Smooth muscle cell (in vitro differentiated cells): ENCODE measurements at regions not wholly inside any gene's neighbourhood (a gene's known extent, or its start where the extent isn't known, plus 50 kb on each side); places are given as distances from the start of the nearest gene placed in this dataset.

Experiments
- DNase-seq: peaks from one replicate; lab custom pipeline; 2025; ENCODE audit not compliant: unreplicated experiment; lab: John Stamatoyannopoulos, UW
- H2AFZ ChIP-seq: fragments of 200-600 bp; sonication (generic); 2 replicates; pipeline ENCODE4 v1.6.0; 2016; ENCODE audit warnings: antibody characterized with exemption, low read depth, mild to moderate bottlenecking
- H3F3A ChIP-seq: fragments of 200-600 bp; sonication (generic); 2 replicates; pipeline ENCODE4 v1.6.0; 2017; ENCODE audit warnings: antibody characterized with exemption, low read depth
- H3K27ac ChIP-seq: fragments of 200-600 bp; sonication (generic); 2 replicates; pipeline ENCODE4 v1.5.1; 2016; ENCODE audit warnings: low read depth, mild to moderate bottlenecking
- H3K27me3 ChIP-seq: fragments of 200-600 bp; sonication (generic); 2 replicates; pipeline ENCODE4 v1.6.1; 2016; ENCODE audit warnings: low read depth, mild to moderate bottlenecking
- H3K36me3 ChIP-seq: fragments of 200-600 bp; sonication (generic); 2 replicates; pipeline ENCODE4 v1.5.1; 2016; ENCODE audit warnings: low read depth
- H3K4me1 ChIP-seq: fragments of 200-600 bp; sonication (generic); 2 replicates; pipeline ENCODE4 v1.5.1; 2016; ENCODE audit warnings: low read depth
- H3K4me2 ChIP-seq: fragments of 200-600 bp; sonication (generic); 2 replicates; pipeline ENCODE4 v1.6.0; 2016; ENCODE audit warnings: mild to moderate bottlenecking
- H3K4me3 ChIP-seq: fragments of 200-600 bp; sonication (generic); 2 replicates; pipeline ENCODE4 v1.5.1; 2016; ENCODE audit warnings: mild to moderate bottlenecking
- H3K79me2 ChIP-seq: fragments of 200-600 bp; sonication (generic); 2 replicates; pipeline ENCODE4 v1.6.0; 2016; ENCODE audit warnings: low read depth, mild to moderate bottlenecking
- H3K9ac ChIP-seq: fragments of 200-600 bp; sonication (generic); 2 replicates; pipeline ENCODE4 v1.6.0; 2016; ENCODE audit warnings: low read depth
- H3K9me3 ChIP-seq: fragments of 200-600 bp; sonication (generic); replicated peaks from 2 replicates; pipeline ENCODE4 v1.5.1; 2016; ENCODE audit warnings: low read depth
- H4K20me1 ChIP-seq: fragments of 200-600 bp; sonication (generic); 2 replicates; pipeline ENCODE4 v1.6.0; 2016; ENCODE audit warnings: low read depth
- WGBS: methylation state at CpG from one replicate; pipeline ENCODE4 v1.1.7; 2016; ENCODE audit warnings: low lambda C conversion rate; 5-methylcytosine and 5-hydroxymethylcytosine counted together
- TF ChIP-seq, protein P1 (sequence below): fragments of 200-600 bp; sonication (generic); IDR thresholded peaks from 2 replicates; pipeline ENCODE4 v1.5.1; 2017; ENCODE audit warnings: borderline replicate concordance, mild to moderate bottlenecking, antibody characterized with exemption; ENCODE audit not compliant: insufficient read depth, poor library complexity, severe bottlenecking

DNA sequence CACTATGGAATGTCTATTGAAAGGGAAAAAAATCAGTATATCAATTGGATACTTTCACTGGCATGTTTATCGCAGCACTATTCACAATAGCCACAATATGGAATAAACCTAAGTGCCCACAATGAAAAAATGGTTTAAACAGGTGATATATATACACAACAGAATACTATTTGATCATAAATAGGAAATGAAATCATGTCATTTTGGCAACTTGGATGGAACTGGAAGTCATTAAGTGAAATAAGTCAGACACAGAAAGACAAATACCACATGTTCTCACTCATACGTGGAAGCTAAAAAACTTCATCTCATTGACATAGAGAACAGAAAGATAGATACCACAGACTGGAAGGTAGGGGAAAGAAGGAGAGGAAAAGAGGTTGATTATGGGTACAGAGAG is 471.6 kb upstream of the FTMT start:
- H3K36me3 ChIP-seq: no peaks in the 10 kb centered on the region
- H3K4me1 ChIP-seq: no peaks in the 10 kb centered on the region
- H2AFZ ChIP-seq: no peak overlapping the region
- no peaks in the 10 kb centered on the region for H3K79me2 ChIP-seq
- 86% methylated on average over 2 of the region's 2 CpGs for WGBS
- DNase-seq: no peak
- no peaks in the 10 kb centered on the region for H3F3A ChIP-seq
- no peak overlapping the region for H3K27ac ChIP-seq
- H3K9me3 ChIP-seq: no peaks in the 10 kb centered on the region
- no peak overlapping the region for H3K4me3 ChIP-seq
- H3K27me3 ChIP-seq: no peaks in the 10 kb centered on the region
- no peak overlapping the region for H3K4me2 ChIP-seq
- no peak overlapping the region for H3K9ac ChIP-seq
- TF ChIP-seq, protein P1, sequence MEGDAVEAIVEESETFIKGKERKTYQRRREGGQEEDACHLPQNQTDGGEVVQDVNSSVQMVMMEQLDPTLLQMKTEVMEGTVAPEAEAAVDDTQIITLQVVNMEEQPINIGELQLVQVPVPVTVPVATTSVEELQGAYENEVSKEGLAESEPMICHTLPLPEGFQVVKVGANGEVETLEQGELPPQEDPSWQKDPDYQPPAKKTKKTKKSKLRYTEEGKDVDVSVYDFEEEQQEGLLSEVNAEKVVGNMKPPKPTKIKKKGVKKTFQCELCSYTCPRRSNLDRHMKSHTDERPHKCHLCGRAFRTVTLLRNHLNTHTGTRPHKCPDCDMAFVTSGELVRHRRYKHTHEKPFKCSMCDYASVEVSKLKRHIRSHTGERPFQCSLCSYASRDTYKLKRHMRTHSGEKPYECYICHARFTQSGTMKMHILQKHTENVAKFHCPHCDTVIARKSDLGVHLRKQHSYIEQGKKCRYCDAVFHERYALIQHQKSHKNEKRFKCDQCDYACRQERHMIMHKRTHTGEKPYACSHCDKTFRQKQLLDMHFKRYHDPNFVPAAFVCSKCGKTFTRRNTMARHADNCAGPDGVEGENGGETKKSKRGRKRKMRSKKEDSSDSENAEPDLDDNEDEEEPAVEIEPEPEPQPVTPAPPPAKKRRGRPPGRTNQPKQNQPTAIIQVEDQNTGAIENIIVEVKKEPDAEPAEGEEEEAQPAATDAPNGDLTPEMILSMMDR: no peak
- no peaks in the 10 kb centered on the region for H4K20me1 ChIP-seq

DNA sequence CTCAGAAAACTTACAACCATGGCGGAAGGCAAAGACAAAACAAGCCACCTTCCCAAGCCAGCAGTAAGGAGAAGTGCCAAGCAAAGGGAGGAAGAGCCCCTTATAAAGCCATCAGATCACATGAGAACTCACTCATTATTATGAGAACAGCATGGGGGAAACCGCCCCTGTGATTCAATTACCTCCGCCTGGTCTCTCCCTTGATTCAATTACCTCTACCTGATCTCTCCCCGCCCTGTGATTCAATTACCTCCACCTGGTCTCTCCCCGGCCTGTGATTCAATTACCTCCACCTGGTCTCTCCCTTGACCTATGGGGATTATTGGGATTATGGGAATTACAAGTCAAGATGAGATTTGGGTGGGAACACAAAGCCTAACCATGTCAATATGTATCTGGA is 467.3 kb upstream of the FTMT start:
- Histone ChIP-seq H3K27me3 (no peaks in the 10 kb centered on the region), H3K27ac (no peak overlapping the region), H3K9ac (no peak overlapping the region), H3K4me3 (no peak overlapping the region), H3K79me2 (no peaks in the 10 kb centered on the region), H3F3A (no peaks in the 10 kb centered on the region), H3K4me1 (no peaks in the 10 kb centered on the region), H2AFZ (no peak overlapping the region), H3K36me3 (no peaks in the 10 kb centered on the region), H3K9me3 (no peaks in the 10 kb centered on the region), H4K20me1 (no peaks in the 10 kb centered on the region), H3K4me2 (no peak overlapping the region)
- TF ChIP-seq, protein P1: no peak
- no peak for DNase-seq
- 91% methylated on average over 5 of the region's 5 CpGs for WGBS

DNA sequence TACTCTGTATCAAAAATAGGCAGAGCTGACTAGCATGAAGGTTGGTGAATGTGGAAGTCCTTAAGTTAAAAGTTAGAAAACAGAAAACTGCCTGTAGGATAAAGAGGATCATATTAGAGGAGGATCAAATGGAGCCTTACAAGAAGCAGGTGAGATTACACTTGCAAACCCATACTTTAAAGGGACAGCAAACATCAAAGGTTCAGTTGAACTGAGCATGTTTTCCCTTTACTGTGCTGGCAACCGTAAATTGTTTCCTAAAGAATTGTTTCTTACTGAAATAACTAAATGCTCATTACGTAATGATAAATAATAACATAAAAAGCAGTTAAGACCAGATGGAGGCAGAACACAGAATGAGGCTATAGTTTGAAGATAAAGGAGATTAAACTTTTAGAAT is 465.3 kb upstream of the FTMT start:
- DNase-seq: no peak
- H3K9me3 ChIP-seq: no peaks in the 10 kb centered on the region
- no peak overlapping the region for H3K4me2 ChIP-seq
- no peak overlapping the region for H3K4me3 ChIP-seq
- H2AFZ ChIP-seq: no peak overlapping the region
- no peaks in the 10 kb centered on the region for H3K79me2 ChIP-seq
- H3K27me3 ChIP-seq: no peaks in the 10 kb centered on the region
- TF ChIP-seq, protein P1: no peak
- H3K36me3 ChIP-seq: no peaks in the 10 kb centered on the region
- no peaks in the 10 kb centered on the region for H3F3A ChIP-seq
- 69% methylated on average over 2 of the region's 2 CpGs for WGBS
- no peak overlapping the region for H3K27ac ChIP-seq
- H3K9ac ChIP-seq: no peak overlapping the region
- H3K4me1 ChIP-seq: no peaks in the 10 kb centered on the region
- no peaks in the 10 kb centered on the region for H4K20me1 ChIP-seq

DNA sequence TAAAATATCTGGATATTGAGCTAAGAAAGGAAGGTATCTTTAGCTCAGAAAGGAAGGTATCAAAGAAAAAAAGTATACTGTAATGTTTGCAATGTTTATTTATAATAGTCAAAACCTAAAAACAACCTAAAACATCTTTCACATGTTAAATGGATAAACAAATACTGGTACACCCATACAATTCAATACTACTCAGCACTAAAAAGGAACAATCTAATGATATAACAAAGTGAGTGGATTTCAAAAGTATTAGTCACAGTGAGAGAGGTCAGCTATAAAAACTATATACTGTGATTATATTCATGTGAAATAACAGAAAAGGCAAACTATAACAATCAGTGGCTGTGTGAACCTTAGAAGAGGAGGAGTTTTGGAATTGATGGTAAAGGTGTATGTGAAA is 455.0 kb upstream of the FTMT start:
- H3K4me1 ChIP-seq: no peaks in the 10 kb centered on the region
- no peaks in the 10 kb centered on the region for H4K20me1 ChIP-seq
- H3K27ac ChIP-seq: no peak overlapping the region
- DNase-seq: no peak
- no peak overlapping the region for H2AFZ ChIP-seq
- no peaks in the 10 kb centered on the region for H3K9me3 ChIP-seq
- no peaks in the 10 kb centered on the region for H3K27me3 ChIP-seq
- no peak overlapping the region for H3K4me2 ChIP-seq
- no peaks in the 10 kb centered on the region for H3K36me3 ChIP-seq
- H3K4me3 ChIP-seq: no peak overlapping the region
- no peaks in the 10 kb centered on the region for H3K79me2 ChIP-seq
- H3K9ac ChIP-seq: no peak overlapping the region
- TF ChIP-seq, protein P1: no peak
- H3F3A ChIP-seq: no peaks in the 10 kb centered on the region
